Peyer's patch (tissue), 4 donors: ENCODE measurements at regions not wholly inside any gene's neighbourhood (a gene's known extent, or its start where the extent isn't known, plus 50 kb on each side); places are given as distances from the start of the nearest gene placed in this dataset.

ENCODE experiments used
- DNase-seq, 3 donors: peaks; one replicate each; pipeline ENCODE4 v3.0.0-alpha.2; 2017 to 2019
- H3K27ac ChIP-seq, 4 donors: fragments of 200-600 bp; sonication (generic); one replicate each; pipeline ENCODE4 v1.5.1; 2016 to 2019
- H3K27me3 ChIP-seq, 2 donors: fragments of 200-600 bp; sonication (generic); one replicate each; pipeline ENCODE4 v1.5.1; 2019
- H3K36me3 ChIP-seq, 3 donors: fragments of 200-600 bp; sonication (generic); one replicate each; pipeline ENCODE4 v1.5.1; 2016 to 2019
- H3K4me1 ChIP-seq, 4 donors: fragments of 200-600 bp; sonication (generic); one replicate each; pipeline ENCODE4 v1.5.1; 2016 to 2019
- H3K4me3 ChIP-seq, 4 donors: fragments of 200-600 bp; sonication (generic); 1 replicate in 3 of 4; 2 replicates in 1 of 4; pipeline ENCODE4 v1.5.1; 2016 to 2019; ENCODE audit warnings: mild to moderate bottlenecking in 1 of 4
- H3K9me3 ChIP-seq, 4 donors: fragments of 200-600 bp; sonication (generic); one replicate each; pipeline ENCODE4 v1.5.1; 2016 to 2019; ENCODE audit warnings: mild to moderate bottlenecking in 1 of 4
- POLR2A ChIP-seq, 2 donors: fragments of 450-650 bp; IDR thresholded peaks; one replicate each; pipeline ENCODE4 v1.5.1; 2017; ENCODE audit warnings: antibody characterized with exemption in 2 of 2, mild to moderate bottlenecking in 2 of 2, moderate library complexity in 2 of 2
- TF ChIP-seq, protein P1 (sequence below), 6 experiments: fragments of 450-650 bp in 4 of 6; fragments of 200-600 bp in 2 of 6; sonication (generic) in 1 of 6; IDR thresholded peaks; one replicate each; pipeline ENCODE4 v1.5.1; 2017 to 2019; ENCODE audit warnings: antibody characterized with exemption in 6 of 6, mild to moderate bottlenecking in 3 of 6, moderate library complexity in 1 of 6

GRCh38 chr5:2581418-2581817 lies 170.1 kb downstream of the IRX2 start:
- H3K4me3 ChIP-seq: no peak overlapping the region
- TF ChIP-seq POLR2A (IDR thresholded peaks at IDR 0.05): no peak
- TF ChIP-seq, protein P1, sequence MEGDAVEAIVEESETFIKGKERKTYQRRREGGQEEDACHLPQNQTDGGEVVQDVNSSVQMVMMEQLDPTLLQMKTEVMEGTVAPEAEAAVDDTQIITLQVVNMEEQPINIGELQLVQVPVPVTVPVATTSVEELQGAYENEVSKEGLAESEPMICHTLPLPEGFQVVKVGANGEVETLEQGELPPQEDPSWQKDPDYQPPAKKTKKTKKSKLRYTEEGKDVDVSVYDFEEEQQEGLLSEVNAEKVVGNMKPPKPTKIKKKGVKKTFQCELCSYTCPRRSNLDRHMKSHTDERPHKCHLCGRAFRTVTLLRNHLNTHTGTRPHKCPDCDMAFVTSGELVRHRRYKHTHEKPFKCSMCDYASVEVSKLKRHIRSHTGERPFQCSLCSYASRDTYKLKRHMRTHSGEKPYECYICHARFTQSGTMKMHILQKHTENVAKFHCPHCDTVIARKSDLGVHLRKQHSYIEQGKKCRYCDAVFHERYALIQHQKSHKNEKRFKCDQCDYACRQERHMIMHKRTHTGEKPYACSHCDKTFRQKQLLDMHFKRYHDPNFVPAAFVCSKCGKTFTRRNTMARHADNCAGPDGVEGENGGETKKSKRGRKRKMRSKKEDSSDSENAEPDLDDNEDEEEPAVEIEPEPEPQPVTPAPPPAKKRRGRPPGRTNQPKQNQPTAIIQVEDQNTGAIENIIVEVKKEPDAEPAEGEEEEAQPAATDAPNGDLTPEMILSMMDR (IDR thresholded peaks at IDR 0.05): no peak
- H3K36me3 ChIP-seq: no peaks in the 10 kb centered on the region
- DNase-seq: no peak
- peaks cover 0 to 3% (median 0%) of the 10 kb centered on the region in 4 donors for H3K9me3 ChIP-seq
- H3K27ac ChIP-seq: no peak overlapping the region
- H3K27me3 ChIP-seq: no peaks in the 10 kb centered on the region
- no peaks in the 10 kb centered on the region for H3K4me1 ChIP-seq

- no peak for TF ChIP-seq POLR2A (IDR thresholded peaks at IDR 0.05)
- TF ChIP-seq, protein P1 (IDR thresholded peaks at IDR 0.05): no peak
Observed at GRCh38 chr5:2579126-2579525, 172.4 kb downstream of the IRX2 start.

DNA sequence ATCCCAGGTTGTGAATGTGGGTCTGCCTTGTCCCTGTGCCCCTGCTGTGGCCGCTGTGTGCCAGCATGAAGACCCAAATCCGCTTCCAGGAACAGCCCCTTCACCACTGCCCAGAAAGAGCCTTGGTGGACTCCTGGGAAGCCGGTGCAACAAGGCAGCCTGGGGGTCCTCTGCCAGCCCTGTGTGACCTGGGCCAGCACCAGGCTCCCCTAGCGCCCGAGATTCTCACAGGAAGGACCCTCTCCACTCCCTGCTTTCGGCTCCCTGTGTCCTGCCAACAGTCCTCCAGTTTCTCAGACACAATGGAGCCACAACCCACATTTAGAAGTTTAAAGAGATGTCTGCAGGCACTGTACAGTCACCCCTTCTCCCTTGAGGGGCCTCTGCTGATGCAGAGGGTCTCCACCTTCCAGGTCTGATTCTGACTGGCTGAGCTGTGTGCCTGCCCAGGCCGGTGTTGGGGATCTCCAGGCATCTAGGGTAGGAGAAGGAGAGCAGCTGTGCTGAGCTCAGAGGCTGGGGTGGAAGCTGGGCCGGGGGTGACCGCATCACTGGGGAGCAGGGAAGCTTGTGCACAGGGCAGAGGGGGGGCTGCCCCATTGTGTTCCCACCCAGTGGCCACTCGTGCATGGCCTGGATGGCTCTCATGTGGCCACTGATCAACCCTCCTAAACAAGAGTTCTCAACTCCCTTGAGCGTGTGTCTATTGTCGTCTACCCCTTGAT lies 174.0 kb downstream of the IRX2 start:
- no peak overlapping the region for H3K4me3 ChIP-seq
- no peaks in the 10 kb centered on the region for H3K27me3 ChIP-seq
- H3K36me3 ChIP-seq: no peaks in the 10 kb centered on the region
- H3K4me1 ChIP-seq: no peaks in the 10 kb centered on the region
- no peak overlapping the region for H3K27ac ChIP-seq
- no peak for TF ChIP-seq POLR2A (IDR thresholded peaks at IDR 0.05)
- TF ChIP-seq, protein P1 (IDR thresholded peaks at IDR 0.05): no peak
- H3K9me3 ChIP-seq: no peaks in the 10 kb centered on the region
- no peak for DNase-seq

More at GRCh38 chr5:2579126-2579525, 172.4 kb downstream of the IRX2 start:
- Histone ChIP-seq H3K9me3 (peaks cover 0 to 3% (median 0%) of the 10 kb centered on the region in 4 donors), H3K27me3 (no peaks in the 10 kb centered on the region), H3K36me3 (no peaks in the 10 kb centered on the region), H3K4me1 (no peaks in the 10 kb centered on the region), H3K27ac (no peak overlapping the region), H3K4me3 (no peak overlapping the region)
- no peak for DNase-seq

DNA sequence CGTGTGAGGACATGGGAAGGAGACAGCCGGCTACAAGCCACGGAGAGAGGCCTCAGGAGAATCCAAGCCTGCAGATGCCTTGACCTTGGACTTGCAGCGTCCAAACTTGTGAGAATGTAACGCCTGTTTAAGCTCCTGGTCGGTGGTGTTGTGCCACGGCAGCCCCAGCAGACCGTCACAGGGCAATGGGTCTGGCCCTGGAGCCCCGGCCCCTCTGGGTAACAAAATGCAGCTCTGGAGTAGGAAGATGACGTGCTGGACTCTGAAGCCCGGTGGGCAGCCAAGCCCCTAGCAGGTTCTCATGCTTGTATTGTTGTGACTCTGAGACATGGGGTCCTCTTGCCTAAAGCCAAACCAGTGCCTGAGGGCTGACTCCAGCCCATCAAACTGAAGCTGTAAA lies 174.7 kb downstream of the IRX2 start:
- no peak overlapping the region for H3K4me3 ChIP-seq
- no peak for DNase-seq
- H3K4me1 ChIP-seq: no peaks in the 10 kb centered on the region
- TF ChIP-seq, protein P1 (IDR thresholded peaks at IDR 0.05): no peak
- TF ChIP-seq POLR2A (IDR thresholded peaks at IDR 0.05): no peak
- H3K27ac ChIP-seq: no peak overlapping the region
- H3K36me3 ChIP-seq: no peaks in the 10 kb centered on the region
- no peaks in the 10 kb centered on the region for H3K27me3 ChIP-seq
- H3K9me3 ChIP-seq: no peaks in the 10 kb centered on the region

DNA sequence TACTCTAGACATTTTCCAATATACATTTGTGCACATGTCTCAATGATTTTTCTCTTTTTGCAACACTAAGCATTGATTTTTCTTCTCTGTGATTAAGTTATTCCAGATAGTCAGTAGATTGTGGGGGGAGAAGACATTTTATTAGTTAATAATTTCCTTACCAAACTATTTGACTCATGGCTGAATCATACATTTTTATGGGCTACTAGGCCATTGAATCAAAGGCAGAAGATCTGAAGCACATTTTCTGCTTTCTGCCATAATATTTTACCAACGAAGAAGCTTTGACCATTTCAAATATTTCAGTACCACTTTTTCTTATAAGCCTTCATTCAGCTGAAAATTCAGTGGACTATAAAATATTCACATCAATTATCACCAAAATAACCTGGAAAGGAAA lies 175.6 kb downstream of the IRX2 start:
- Histone ChIP-seq H3K36me3 (no peaks in the 10 kb centered on the region), H3K27ac (no peak overlapping the region), H3K27me3 (no peaks in the 10 kb centered on the region), H3K9me3 (no peaks in the 10 kb centered on the region), H3K4me3 (no peak overlapping the region), H3K4me1 (no peaks in the 10 kb centered on the region)
- no peak for TF ChIP-seq POLR2A (IDR thresholded peaks at IDR 0.05)
- TF ChIP-seq, protein P1 (IDR thresholded peaks at IDR 0.05): no peak
- no peak for DNase-seq
